Endothelial cell of umbilical vein (primary cell): ENCODE measurements at regions not wholly inside any gene's neighbourhood (a gene's known extent, or its start where the extent isn't known, plus 50 kb on each side); places are given as distances from the start of the nearest gene placed in this dataset.
"Not testable (repeated sequence)": the region's sequence is repeated elsewhere in the genome, so short reads cannot be mapped to it uniquely, and the experiment has no call there.

Experiments used
- JUN ChIP-seq: IDR thresholded peaks from 2 replicates; pipeline ENCODE4 v1.6.1; 2011; ENCODE audit warnings: borderline replicate concordance, low read depth; ENCODE audit not compliant: insufficient read length, insufficient read depth
- POLR2AphosphoS5 ChIP-seq: IDR thresholded peaks from 2 replicates; pipeline ENCODE4 v1.6.1; 2012; ENCODE audit warnings: low read depth, mild to moderate bottlenecking, control low read depth, low read length, moderate library complexity; ENCODE audit not compliant: insufficient read depth
- TF ChIP-seq, protein P1 (sequence below), 2 donors: IDR thresholded peaks; 1 replicate in 1 of 2; 2 replicates in 1 of 2; pipeline ENCODE4 v1.5.1; 2011; ENCODE audit warnings: low read length in 2 of 2, mild to moderate bottlenecking in 2 of 2, moderate library complexity in 2 of 2, control low read depth in 1 of 2, inconsistent platforms in 1 of 2, low read depth in 1 of 2; ENCODE audit not compliant: insufficient read depth in 1 of 2; ENCODE audit errors: extremely low read depth in 1 of 2

DNA sequence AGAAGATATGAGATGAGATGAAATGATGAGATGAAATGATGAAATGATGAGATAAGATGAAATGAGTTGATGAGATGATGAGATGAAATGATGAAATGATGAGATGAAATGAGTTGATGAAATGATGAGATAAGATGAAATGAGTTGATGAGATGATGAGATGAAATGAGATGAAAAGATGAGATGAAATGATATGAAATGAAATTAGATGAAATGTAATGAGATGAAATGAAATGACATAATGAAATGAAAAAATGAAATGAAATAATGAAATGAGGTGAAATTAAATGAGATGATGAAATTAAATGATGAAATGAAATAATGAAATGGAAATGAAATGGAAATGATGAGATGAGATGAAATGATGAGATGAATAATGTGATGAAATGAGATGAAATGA, 231.6 kb downstream of the GOLGA6L6 start:
- TF ChIP-seq POLR2AphosphoS5, JUN: not testable (repeated sequence)
- TF ChIP-seq, protein P1, sequence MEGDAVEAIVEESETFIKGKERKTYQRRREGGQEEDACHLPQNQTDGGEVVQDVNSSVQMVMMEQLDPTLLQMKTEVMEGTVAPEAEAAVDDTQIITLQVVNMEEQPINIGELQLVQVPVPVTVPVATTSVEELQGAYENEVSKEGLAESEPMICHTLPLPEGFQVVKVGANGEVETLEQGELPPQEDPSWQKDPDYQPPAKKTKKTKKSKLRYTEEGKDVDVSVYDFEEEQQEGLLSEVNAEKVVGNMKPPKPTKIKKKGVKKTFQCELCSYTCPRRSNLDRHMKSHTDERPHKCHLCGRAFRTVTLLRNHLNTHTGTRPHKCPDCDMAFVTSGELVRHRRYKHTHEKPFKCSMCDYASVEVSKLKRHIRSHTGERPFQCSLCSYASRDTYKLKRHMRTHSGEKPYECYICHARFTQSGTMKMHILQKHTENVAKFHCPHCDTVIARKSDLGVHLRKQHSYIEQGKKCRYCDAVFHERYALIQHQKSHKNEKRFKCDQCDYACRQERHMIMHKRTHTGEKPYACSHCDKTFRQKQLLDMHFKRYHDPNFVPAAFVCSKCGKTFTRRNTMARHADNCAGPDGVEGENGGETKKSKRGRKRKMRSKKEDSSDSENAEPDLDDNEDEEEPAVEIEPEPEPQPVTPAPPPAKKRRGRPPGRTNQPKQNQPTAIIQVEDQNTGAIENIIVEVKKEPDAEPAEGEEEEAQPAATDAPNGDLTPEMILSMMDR (IDR thresholded peaks at IDR 0.05; ENCODE audit: extremely low read depth in 1 of 2, insufficient read depth in 1 of 2, low read depth in 1 of 2, low read length in 2 of 2), result not testable (repeated sequence)
